ENCODE measurements at regions not wholly inside any gene's neighbourhood (a gene's known extent, or its start where the extent isn't known, plus 50 kb on each side); places are given as distances from the start of the nearest gene placed in this dataset.

GRCh38 chr11:25159341-25159740 is 662.5 kb downstream of the LUZP2 start:
- Histone ChIP-seq H3K27ac (no peak overlapping the region), H3K27me3 (no peaks in the 10 kb centered on the region), H3K9me3 (peaks cover 0 to 6% (median 0%) of the 10 kb centered on the region in 4 donors), H3K4me3 (no peak overlapping the region), H3K4me1 (no peaks in the 10 kb centered on the region), H3K36me3 (no peaks in the 10 kb centered on the region)
- TF ChIP-seq EP300 (IDR thresholded peaks at IDR 0.05), result no peak
- TF ChIP-seq, protein P1, sequence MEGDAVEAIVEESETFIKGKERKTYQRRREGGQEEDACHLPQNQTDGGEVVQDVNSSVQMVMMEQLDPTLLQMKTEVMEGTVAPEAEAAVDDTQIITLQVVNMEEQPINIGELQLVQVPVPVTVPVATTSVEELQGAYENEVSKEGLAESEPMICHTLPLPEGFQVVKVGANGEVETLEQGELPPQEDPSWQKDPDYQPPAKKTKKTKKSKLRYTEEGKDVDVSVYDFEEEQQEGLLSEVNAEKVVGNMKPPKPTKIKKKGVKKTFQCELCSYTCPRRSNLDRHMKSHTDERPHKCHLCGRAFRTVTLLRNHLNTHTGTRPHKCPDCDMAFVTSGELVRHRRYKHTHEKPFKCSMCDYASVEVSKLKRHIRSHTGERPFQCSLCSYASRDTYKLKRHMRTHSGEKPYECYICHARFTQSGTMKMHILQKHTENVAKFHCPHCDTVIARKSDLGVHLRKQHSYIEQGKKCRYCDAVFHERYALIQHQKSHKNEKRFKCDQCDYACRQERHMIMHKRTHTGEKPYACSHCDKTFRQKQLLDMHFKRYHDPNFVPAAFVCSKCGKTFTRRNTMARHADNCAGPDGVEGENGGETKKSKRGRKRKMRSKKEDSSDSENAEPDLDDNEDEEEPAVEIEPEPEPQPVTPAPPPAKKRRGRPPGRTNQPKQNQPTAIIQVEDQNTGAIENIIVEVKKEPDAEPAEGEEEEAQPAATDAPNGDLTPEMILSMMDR (IDR thresholded peaks at IDR 0.05), result no peak
- TF ChIP-seq POLR2A (IDR thresholded peaks at IDR 0.05), result no peak
- TF ChIP-seq POLR2AphosphoS5 (IDR thresholded peaks at IDR 0.05), result no peak
- DNase-seq (no peak), ATAC-seq (ENCODE audit: low FRiP score in 2 of 2) (peak in 1 of 2 donors; percentile 16)
- 89 to 97% methylated on average over 2 of the region's 2 CpGs for WGBS, 2 donors

DNA sequence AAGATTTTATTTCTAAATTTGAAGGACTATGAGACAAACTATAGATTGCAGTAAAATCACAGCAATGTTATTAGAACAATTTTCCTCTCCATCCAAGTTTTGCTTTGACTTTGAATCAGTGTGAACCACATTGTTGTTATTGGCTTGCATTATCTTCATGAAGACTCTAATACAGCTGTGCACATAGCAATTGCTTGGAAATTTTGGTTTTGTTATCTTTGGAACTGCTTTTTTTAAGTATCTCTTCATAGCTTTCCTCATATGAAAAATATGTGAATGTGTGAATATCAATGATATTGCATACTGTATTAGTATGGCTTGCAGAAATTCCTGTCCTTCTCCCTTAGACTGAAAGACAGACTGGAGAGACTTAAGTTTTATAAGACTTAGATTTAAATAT is 666.6 kb downstream of the LUZP2 start:
- no peak overlapping the region for H3K4me3 ChIP-seq
- TF ChIP-seq EP300 (IDR thresholded peaks at IDR 0.05), result no peak
- no peak for TF ChIP-seq POLR2AphosphoS5 (IDR thresholded peaks at IDR 0.05)
- TF ChIP-seq, protein P1 (IDR thresholded peaks at IDR 0.05), result no peak
- no peak for TF ChIP-seq POLR2A (IDR thresholded peaks at IDR 0.05)
- peaks cover 0 to 6% (median 0%) of the 10 kb centered on the region in 4 donors for H3K9me3 ChIP-seq
- no peak overlapping the region for H3K27ac ChIP-seq
- ATAC-seq (ENCODE audit: low FRiP score in 2 of 2) (no peak), DNase-seq (no peak)
- no peaks in the 10 kb centered on the region for H3K4me1 ChIP-seq
- no peaks in the 10 kb centered on the region for H3K27me3 ChIP-seq
- no peaks in the 10 kb centered on the region for H3K36me3 ChIP-seq

GRCh38 chr11:25180187-25180586 is 683.3 kb downstream of the LUZP2 start:
- no peak for DNase-seq
- Histone ChIP-seq H3K4me3 (no peak overlapping the region), H3K4me1 (no peaks in the 10 kb centered on the region), H3K27ac (no peak overlapping the region), H3K36me3 (no peaks in the 10 kb centered on the region), H3K9me3 (no peaks in the 10 kb centered on the region), H3K27me3 (no peaks in the 10 kb centered on the region)
- 51 to 54% methylated on average over 1 of the region's 1 CpG for WGBS, 2 donors
- no peak for ATAC-seq (ENCODE audit: low FRiP score in 2 of 2)
- TF ChIP-seq EP300 (IDR thresholded peaks at IDR 0.05) (no peak), POLR2A (IDR thresholded peaks at IDR 0.05) (no peak), POLR2AphosphoS5 (IDR thresholded peaks at IDR 0.05) (no peak)
- TF ChIP-seq, protein P1 (IDR thresholded peaks at IDR 0.05), result no peak

DNA sequence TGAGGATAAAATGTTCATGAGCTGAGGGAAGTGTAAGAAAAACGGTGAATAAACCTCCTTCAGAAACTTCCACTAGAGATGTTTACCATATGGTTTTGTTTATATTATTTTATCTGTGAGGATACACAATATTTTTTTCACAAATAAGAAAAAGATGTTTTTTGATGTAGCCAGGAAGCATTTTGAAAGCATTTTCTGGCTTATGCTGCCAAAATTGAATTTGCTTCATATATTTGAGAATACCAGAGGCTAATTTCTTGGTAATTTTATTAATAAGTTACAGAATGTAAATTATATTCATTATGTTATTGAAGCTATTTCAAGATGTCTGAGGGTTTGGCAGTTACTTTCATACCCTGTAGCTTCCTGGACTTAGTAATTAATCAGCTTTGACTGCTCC is 686.6 kb downstream of the LUZP2 start:
- no peaks in the 10 kb centered on the region for H3K4me1 ChIP-seq
- H3K4me3 ChIP-seq, result no peak overlapping the region
- no peak for ATAC-seq (ENCODE audit: low FRiP score in 2 of 2)
- no peaks in the 10 kb centered on the region for H3K27me3 ChIP-seq
- no peak for DNase-seq
- H3K27ac ChIP-seq, result no peak overlapping the region
- 50 to 66% methylated on average over 1 of the region's 1 CpG for WGBS, 2 donors
- TF ChIP-seq EP300 (IDR thresholded peaks at IDR 0.05) (no peak), POLR2A (IDR thresholded peaks at IDR 0.05) (no peak), POLR2AphosphoS5 (IDR thresholded peaks at IDR 0.05) (no peak)
- TF ChIP-seq, protein P1 (IDR thresholded peaks at IDR 0.05), result no peak
- H3K36me3 ChIP-seq, result no peaks in the 10 kb centered on the region
- no peaks in the 10 kb centered on the region for H3K9me3 ChIP-seq

- no peaks in the 10 kb centered on the region for H3K36me3 ChIP-seq
- H3K9me3 ChIP-seq, result no peaks in the 10 kb centered on the region
- no peak overlapping the region for H3K4me3 ChIP-seq
- TF ChIP-seq POLR2A (IDR thresholded peaks at IDR 0.05) (no peak), POLR2AphosphoS5 (IDR thresholded peaks at IDR 0.05) (no peak), EP300 (IDR thresholded peaks at IDR 0.05) (no peak)
- TF ChIP-seq, protein P1 (IDR thresholded peaks at IDR 0.05), result no peak
- H3K27ac ChIP-seq, result no peak overlapping the region
- 69 to 83% methylated on average over 3 of the region's 3 CpGs for WGBS, 2 donors
- no peaks in the 10 kb centered on the region for H3K27me3 ChIP-seq
- DNase-seq (no peak), ATAC-seq (ENCODE audit: low FRiP score in 2 of 2) (no peak)
- H3K4me1 ChIP-seq, result no peaks in the 10 kb centered on the region
Observed at GRCh38 chr11:25197515-25197914, 700.7 kb downstream of the LUZP2 start.

All from upper lobe of left lung (tissue), 6 donors.